ENCODE measurements at regions not wholly inside any gene's neighbourhood (a gene's known extent, or its start where the extent isn't known, plus 50 kb on each side); places are given as distances from the start of the nearest gene placed in this dataset.

- TF ChIP-seq POU6F1 (CRISPR knock-in tag; IDR thresholded peaks at IDR 0.05; ENCODE audit: borderline replicate concordance, low read depth) = no peak
- ATAC-seq = no peak
Observed at GRCh38 chr9:13943176-13943575, 370.8 kb downstream of the NFIB start.

GRCh38 chr9:13942695-13943094 lies 371.2 kb downstream of the NFIB start:
- no peak for TF ChIP-seq ESRRG (CRISPR knock-in tag; IDR thresholded peaks at IDR 0.05)
- TF ChIP-seq TOX (CRISPR knock-in tag; IDR thresholded peaks at IDR 0.05; ENCODE audit: borderline replicate concordance) = peak; percentile 29; the same call in 1 of the 2 replicates
- peak; percentile 96 for ATAC-seq

- TF ChIP-seq CREB5 (CRISPR knock-in tag; IDR thresholded peaks at IDR 0.05; ENCODE audit: low read depth) (no peak), RARB (CRISPR knock-in tag; IDR thresholded peaks at IDR 0.05) (no peak), ZNF565 (CRISPR knock-in tag; conservative IDR thresholded peaks at IDR 0.05; ENCODE audit: low read depth) (no peak), ZC3H10 (CRISPR knock-in tag; IDR thresholded peaks at IDR 0.05) (no peak), PPARA (CRISPR knock-in tag; IDR thresholded peaks at IDR 0.05; ENCODE audit: borderline replicate concordance) (no peak), POU6F1 (CRISPR knock-in tag; IDR thresholded peaks at IDR 0.05; ENCODE audit: borderline replicate concordance, low read depth) (no peak), ZFP30 (CRISPR knock-in tag; IDR thresholded peaks at IDR 0.05) (no peak), ARNTL (CRISPR knock-in tag; IDR thresholded peaks at IDR 0.05; ENCODE audit: borderline replicate concordance, low read depth) (no peak), OSR1 (CRISPR knock-in tag; IDR thresholded peaks at IDR 0.05) (no peak), GLIS3 (CRISPR knock-in tag; IDR thresholded peaks at IDR 0.05) (no peak), ISL1 (CRISPR knock-in tag; IDR thresholded peaks at IDR 0.05) (no peak)
- ATAC-seq = no peak
Observed at GRCh38 chr9:13942201-13942600, 371.7 kb downstream of the NFIB start.

GRCh38 chr9:13941714-13942113 lies 372.2 kb downstream of the NFIB start:
- TF ChIP-seq TOX (CRISPR knock-in tag; IDR thresholded peaks at IDR 0.05; ENCODE audit: borderline replicate concordance) = no peak
- no peak for TF ChIP-seq PATZ1 (CRISPR knock-in tag; IDR thresholded peaks at IDR 0.05; ENCODE audit: borderline replicate concordance)
- TF ChIP-seq RARB (CRISPR knock-in tag; IDR thresholded peaks at IDR 0.05) = no peak
- TF ChIP-seq ZFP3 (CRISPR knock-in tag; IDR thresholded peaks at IDR 0.05) = no peak
- no peak for TF ChIP-seq BACH2 (CRISPR knock-in tag; IDR thresholded peaks at IDR 0.05; ENCODE audit: borderline replicate concordance)
- TF ChIP-seq ZFP30 (CRISPR knock-in tag; IDR thresholded peaks at IDR 0.05) = no peak
- no peak for TF ChIP-seq OSR1 (CRISPR knock-in tag; IDR thresholded peaks at IDR 0.05)
- no peak for TF ChIP-seq CSDC2 (CRISPR knock-in tag; IDR thresholded peaks at IDR 0.05)
- no peak for TF ChIP-seq TSHZ2 (CRISPR knock-in tag; IDR thresholded peaks at IDR 0.05)
- TF ChIP-seq POU6F1 (CRISPR knock-in tag; IDR thresholded peaks at IDR 0.05; ENCODE audit: borderline replicate concordance, low read depth) = no peak
- no peak for TF ChIP-seq ZNF565 (CRISPR knock-in tag; conservative IDR thresholded peaks at IDR 0.05; ENCODE audit: low read depth)
- TF ChIP-seq GLIS3 (CRISPR knock-in tag; IDR thresholded peaks at IDR 0.05) = no peak
- TF ChIP-seq ZNF70 (CRISPR knock-in tag; IDR thresholded peaks at IDR 0.05) = no peak
- no peak for TF ChIP-seq ARNTL (CRISPR knock-in tag; IDR thresholded peaks at IDR 0.05; ENCODE audit: borderline replicate concordance, low read depth)
- TF ChIP-seq CREB5 (CRISPR knock-in tag; IDR thresholded peaks at IDR 0.05; ENCODE audit: low read depth) = no peak
- no peak for TF ChIP-seq ZC3H10 (CRISPR knock-in tag; IDR thresholded peaks at IDR 0.05)
- no peak for TF ChIP-seq ZNF8 (CRISPR knock-in tag; IDR thresholded peaks at IDR 0.05)
- TF ChIP-seq CSRNP3 (CRISPR knock-in tag; IDR thresholded peaks at IDR 0.05) = no peak
- TF ChIP-seq PPARA (CRISPR knock-in tag; IDR thresholded peaks at IDR 0.05; ENCODE audit: borderline replicate concordance) = no peak
- ATAC-seq = no peak

Measured in SK-N-SH treated with all-trans-retinoic acid at 6 μM for 48 hours (cell line).